ENCODE measurements at regions not wholly inside any gene's neighbourhood (a gene's known extent, or its start where the extent isn't known, plus 50 kb on each side); places are given as distances from the start of the nearest gene placed in this dataset.

- no peak overlapping the region for H3K56ac ChIP-seq (ENCODE audit: extremely low read depth, insufficient read depth, low read length)
- H3K36me3 ChIP-seq (ENCODE audit: control insufficient read depth, insufficient read depth, low read length), result no peaks in the 10 kb centered on the region
- no peaks in the 10 kb centered on the region for H3K9me3 ChIP-seq (ENCODE audit: control insufficient read depth, insufficient read depth, low read length)
- H3K4me2 ChIP-seq (ENCODE audit: low read depth, low read length), result peak overlapping the region; percentile 13; the same call in 1 of the 2 replicates
- CTCF ChIA-PET, result interaction anchor here (0.6 to 2.8 kb wide), 3 partner anchors 9 to 1157 kb away, joined by 3 to 12 read pairs (median 10); no protein-coding TSS in a partner anchor
- H3K27ac ChIP-seq (ENCODE audit: insufficient read depth, low read length), result no peak overlapping the region
- peak overlapping the region; percentile 44; the same call in 1 of the 2 replicates for H2BK20ac ChIP-seq (ENCODE audit: low read depth, low read length)
- H4K8ac ChIP-seq (ENCODE audit: low read depth in 2 of 2, low read length in 2 of 2), result no peak overlapping the region
- no peaks in the 10 kb centered on the region for H4K20me1 ChIP-seq (ENCODE audit: insufficient read depth, low read length)
- POLR2A ChIA-PET (ENCODE audit: unreplicated experiment), result no interaction called here
- H4K91ac ChIP-seq (ENCODE audit: insufficient read depth, low read depth, low read length), result peak overlapping the region; percentile 4; the same call in 1 of the 2 replicates
- 0 out of 3 replicates have a peak overlapping the region, but pooled peaks have one; percentile 26 for H2BK15ac ChIP-seq (ENCODE audit: low read depth, low read length)
- ATAC-seq (ENCODE audit: low read depth) (peak; percentile 67), DNase-seq (no peak)
- no CpG with 5 or more reads among the region's 4 CpGs for whole genome bisulfite sequencing, 2 experiments (ENCODE audit: extremely low coverage in 2 of 2, insufficient read length in 1 of 2)
- no peaks in the 10 kb centered on the region for H3K79me1 ChIP-seq (ENCODE audit: low read depth in 1 of 2, low read length in 2 of 2)
- no TSS peak for BruUV-seq (replicated peaks)
- H3K4ac ChIP-seq (ENCODE audit: low read depth, low read length), result peak overlapping the region; percentile 59; the same call in 1 of the 2 replicates
- TF ChIP-seq RCOR1 (IDR thresholded peaks at IDR 0.05; ENCODE audit: insufficient replicate concordance, low read length) (no peak), CHD1 (IDR thresholded peaks at IDR 0.05; ENCODE audit: low read depth, low read length) (no peak), FOS (IDR thresholded peaks at IDR 0.05; ENCODE audit: low read depth, low read length) (no peak), MAZ (IDR thresholded peaks at IDR 0.05; ENCODE audit: borderline replicate concordance, low read depth, low read length) (no peak), CTCF (conservative IDR thresholded peaks at IDR 0.05; ENCODE audit: low read depth, low read length) (no peak), SMC3 (IDR thresholded peaks at IDR 0.05; ENCODE audit: low read depth, low read length) (no peak), RAD21 (IDR thresholded peaks at IDR 0.05; ENCODE audit: low read length) (no peak), BHLHE40 (IDR thresholded peaks at IDR 0.05; ENCODE audit: low read depth, low read length) (no peak), NFE2L2 (IDR thresholded peaks at IDR 0.05; ENCODE audit: low read depth, low read length) (no peak), MAFK (IDR thresholded peaks at IDR 0.05; ENCODE audit: low read depth, low read length) (no peak), CEBPB (IDR thresholded peaks at IDR 0.05; ENCODE audit: low read depth, low read length) (no peak), POLR2A (IDR thresholded peaks at IDR 0.05; ENCODE audit: low read depth, low read length) (no peak), RFX5 (IDR thresholded peaks at IDR 0.05; ENCODE audit: low read depth, low read length) (no peak), MXI1 (IDR thresholded peaks at IDR 0.05; ENCODE audit: borderline replicate concordance, low read depth, low read length) (no peak), USF2 (IDR thresholded peaks at IDR 0.05; ENCODE audit: low read depth, low read length) (no peak), ELK1 (IDR thresholded peaks at IDR 0.05; ENCODE audit: borderline replicate concordance, low read depth, low read length) (no peak)
- H3K4me3 ChIP-seq (ENCODE audit: insufficient read depth, low read depth, low read length), result no peak overlapping the region
- H2BK120ac ChIP-seq (ENCODE audit: low read depth, low read length), result peak overlapping the region; percentile 69; the same call in 1 of the 2 replicates
- peaks cover 3% of the 10 kb centered on the region; the same call in 1 of the 2 replicates for H3K9me1 ChIP-seq (ENCODE audit: insufficient read depth, low read length)
- no peak overlapping the region for H4K5ac ChIP-seq (ENCODE audit: low read depth, low read length)
- H3K9ac ChIP-seq (ENCODE audit: low read depth, low read length), result no peak overlapping the region
- H2AFZ ChIP-seq (replicated peaks; ENCODE audit: low read length, poor library complexity), result no peak overlapping the region
- dilution Hi-C loops (cut with HindIII; ENCODE audit: low sequenced_read_pairs, unreplicated experiment) (no loop called here), in situ Hi-C loops (cut with MboI; ENCODE audit: low sequenced_read_pairs) (loop anchor here (10.0 kb wide), 1 partner anchor 50 kb away; no protein-coding TSS in a partner anchor), intact Hi-C loops (cut with micrococcal nuclease) (no loop called here)
- H3K14ac ChIP-seq (replicated peaks; ENCODE audit: low read depth, low read length), result peak overlapping the region; percentile 42; the same call in 1 of the 2 replicates
- H2BK5ac ChIP-seq (ENCODE audit: low read depth, low read length, poor library complexity, severe bottlenecking), result no peak overlapping the region
- peaks cover 14% of the 10 kb centered on the region for H3K27me3 ChIP-seq (ENCODE audit: control insufficient read depth, insufficient read depth, low read length)
- peaks cover 4% of the 10 kb centered on the region for H3K4me1 ChIP-seq (ENCODE audit: control insufficient read depth, insufficient read depth, low read length)
- H2AK9ac ChIP-seq (replicated peaks; ENCODE audit: low read depth, low read length, poor library complexity), result no peak overlapping the region
- H3K18ac ChIP-seq (ENCODE audit: low read depth, low read length), result no peak overlapping the region
- no peak overlapping the region for H3K23ac ChIP-seq (ENCODE audit: low read depth, low read length)
- H2AK5ac ChIP-seq (ENCODE audit: low read depth, low read length), result no peak overlapping the region
Measured at GRCh38 chr17:56725144-56725543, 108.6 kb downstream of the C17orf67 start.

Data from IMR-90 (cell line).